Panc1 (cell line): ENCODE measurements at regions not wholly inside any gene's neighbourhood (a gene's known extent, or its start where the extent isn't known, plus 50 kb on each side); places are given as distances from the start of the nearest gene placed in this dataset.

ENCODE experiments used
- ATAC-seq: fragments of 200-7000 bp; cut with Tn5 transposase; 2 replicates; pipeline ENCODE4 v1.9.1; 2020; ENCODE audit warnings: mild to moderate bottlenecking, moderate library complexity
- BruUV-seq: library from RNA; stranded (reverse); fragments of 400-500 nt; replicated peaks from 2 replicates; lab custom pipeline; 2021; lab: Mats Ljungman, UMichigan
- CTCF ChIA-PET: fragments of 300-600 bp; sonication (Branson Sonifier 250); formaldehyde crosslinking; loops from one replicate; lab custom pipeline; 2022; ENCODE audit warnings: antibody characterized with exemption; lab: Charles Lee
- POLR2A ChIA-PET: fragments of 300-600 bp; sonication (Branson Sonifier 250); formaldehyde crosslinking; loops from one replicate; lab custom pipeline; 2022; ENCODE audit warnings: antibody characterized with exemption; lab: Charles Lee
- DNase-seq: peaks from one replicate; pipeline ENCODE4 v3.0.0-alpha.2; 2010; ENCODE audit warnings: low read depth, low spot score
- H3K27ac ChIP-seq: 2 replicates; pipeline ENCODE4 v1.5.1; 2011; ENCODE audit warnings: mild to moderate bottlenecking, low read length, inconsistent platforms
- H3K27me3 ChIP-seq: fragments of 200-500 bp; sonication (Bioruptor generic); 2 replicates; pipeline ENCODE4 v1.6.0; 2014; ENCODE audit warnings: low read length, inconsistent platforms; ENCODE audit not compliant: control insufficient read depth, insufficient read depth
- H3K36me3 ChIP-seq: fragments of 200-500 bp; sonication (Bioruptor generic); 2 replicates; pipeline ENCODE4 v1.5.1; 2014; ENCODE audit warnings: inconsistent platforms, mild to moderate bottlenecking, low read length, moderate library complexity; ENCODE audit not compliant: control insufficient read depth, insufficient read depth
- H3K4me1 ChIP-seq: 2 replicates; pipeline ENCODE4 v1.5.1; 2011; ENCODE audit warnings: inconsistent platforms, mild to moderate bottlenecking, low read length, moderate library complexity; ENCODE audit not compliant: control insufficient read depth, insufficient read depth
- H3K4me3 ChIP-seq, 2 experiments: 2 replicates each; pipeline ENCODE4 v1.5.1; 2011 to 2012; ENCODE audit warnings: low read depth in 2 of 2, low read length in 2 of 2, mild to moderate bottlenecking in 2 of 2, inconsistent platforms in 1 of 2, moderate library complexity in 1 of 2
- H3K9me3 ChIP-seq: fragments of 200-500 bp; sonication (Bioruptor generic); 2 replicates; pipeline ENCODE4 v1.5.1; 2014; ENCODE audit warnings: low read depth, mild to moderate bottlenecking, inconsistent platforms, low read length, moderate library complexity; ENCODE audit not compliant: control insufficient read depth, insufficient read depth
- POLR2AphosphoS5 ChIP-seq: IDR thresholded peaks from 2 replicates; pipeline ENCODE4 v1.6.1; 2012; ENCODE audit warnings: mild to moderate bottlenecking, low read depth, low read length, moderate library complexity
- SIN3A ChIP-seq: IDR thresholded peaks from 2 replicates; pipeline ENCODE4 v1.6.1; 2012; ENCODE audit warnings: low read depth, mild to moderate bottlenecking, low read length, moderate library complexity, borderline replicate concordance; ENCODE audit not compliant: insufficient read depth
- TCF7L2 ChIP-seq: IDR thresholded peaks from 2 replicates; pipeline ENCODE4 v1.6.1; 2011; ENCODE audit warnings: mild to moderate bottlenecking, low read depth, low read length, inconsistent platforms
- in situ Hi-C: cut with HindIII; loops from 2 replicates; pipeline ENCODE4 v1.10.0; 2016; ENCODE audit warnings: low sequenced_read_pairs, low pct_unique_long_range_greater_than_20kb
- intact Hi-C: fragments of 100-400 bp; cut with micrococcal nuclease; formaldehyde crosslinking; loops from one replicate; pipeline ENCODE4 v1.10.0; 2022; ENCODE audit not compliant: unreplicated experiment
- TF ChIP-seq, protein P1 (sequence below), 2 experiments: IDR thresholded peaks; 2 replicates each; pipeline ENCODE4 v1.6.1; 2011 to 2012; ENCODE audit warnings: low read depth in 2 of 2, control low read depth in 1 of 2, low read length in 1 of 2, mild to moderate bottlenecking in 1 of 2, moderate library complexity in 1 of 2; ENCODE audit not compliant: insufficient read depth in 1 of 2
- TF ChIP-seq, protein P2 (sequence below): fragments of 450-650 bp; IDR thresholded peaks from 2 replicates; pipeline ENCODE4 v1.5.1; 2017; ENCODE audit warnings: mild to moderate bottlenecking

DNA sequence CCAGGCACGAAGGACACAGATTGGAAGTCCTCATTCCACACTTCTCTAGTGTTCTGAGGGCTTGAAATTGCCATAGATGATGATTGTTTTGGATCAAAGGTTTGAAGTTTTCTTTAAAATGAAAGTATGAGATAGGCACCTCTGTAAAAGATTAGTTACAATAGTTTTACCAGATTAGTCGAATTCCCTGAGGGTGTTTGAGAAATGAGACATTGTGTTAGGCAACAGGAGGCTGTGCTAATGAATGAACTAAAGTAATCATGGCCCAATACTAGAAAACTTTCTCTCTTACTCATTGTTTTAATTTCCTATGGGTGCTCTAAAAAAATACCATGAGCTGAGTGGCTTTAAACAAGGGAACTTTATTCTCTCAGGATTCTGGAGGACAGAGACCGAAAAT is 421.7 kb downstream of the RNF144A start:
- Histone ChIP-seq H3K36me3 (no peaks in the 10 kb centered on the region), H3K27me3 (no peaks in the 10 kb centered on the region), H3K27ac (no peak overlapping the region), H3K4me1 (no peaks in the 10 kb centered on the region), H3K9me3 (no peaks in the 10 kb centered on the region), H3K4me3 (no peak overlapping the region)
- POLR2A ChIA-PET: no interaction called here
- BruUV-seq: no TSS peak
- TF ChIP-seq SIN3A: no peak
- no peak for TF ChIP-seq TCF7L2
- TF ChIP-seq, protein P1, sequence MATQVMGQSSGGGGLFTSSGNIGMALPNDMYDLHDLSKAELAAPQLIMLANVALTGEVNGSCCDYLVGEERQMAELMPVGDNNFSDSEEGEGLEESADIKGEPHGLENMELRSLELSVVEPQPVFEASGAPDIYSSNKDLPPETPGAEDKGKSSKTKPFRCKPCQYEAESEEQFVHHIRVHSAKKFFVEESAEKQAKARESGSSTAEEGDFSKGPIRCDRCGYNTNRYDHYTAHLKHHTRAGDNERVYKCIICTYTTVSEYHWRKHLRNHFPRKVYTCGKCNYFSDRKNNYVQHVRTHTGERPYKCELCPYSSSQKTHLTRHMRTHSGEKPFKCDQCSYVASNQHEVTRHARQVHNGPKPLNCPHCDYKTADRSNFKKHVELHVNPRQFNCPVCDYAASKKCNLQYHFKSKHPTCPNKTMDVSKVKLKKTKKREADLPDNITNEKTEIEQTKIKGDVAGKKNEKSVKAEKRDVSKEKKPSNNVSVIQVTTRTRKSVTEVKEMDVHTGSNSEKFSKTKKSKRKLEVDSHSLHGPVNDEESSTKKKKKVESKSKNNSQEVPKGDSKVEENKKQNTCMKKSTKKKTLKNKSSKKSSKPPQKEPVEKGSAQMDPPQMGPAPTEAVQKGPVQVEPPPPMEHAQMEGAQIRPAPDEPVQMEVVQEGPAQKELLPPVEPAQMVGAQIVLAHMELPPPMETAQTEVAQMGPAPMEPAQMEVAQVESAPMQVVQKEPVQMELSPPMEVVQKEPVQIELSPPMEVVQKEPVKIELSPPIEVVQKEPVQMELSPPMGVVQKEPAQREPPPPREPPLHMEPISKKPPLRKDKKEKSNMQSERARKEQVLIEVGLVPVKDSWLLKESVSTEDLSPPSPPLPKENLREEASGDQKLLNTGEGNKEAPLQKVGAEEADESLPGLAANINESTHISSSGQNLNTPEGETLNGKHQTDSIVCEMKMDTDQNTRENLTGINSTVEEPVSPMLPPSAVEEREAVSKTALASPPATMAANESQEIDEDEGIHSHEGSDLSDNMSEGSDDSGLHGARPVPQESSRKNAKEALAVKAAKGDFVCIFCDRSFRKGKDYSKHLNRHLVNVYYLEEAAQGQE (IDR thresholded peaks at IDR 0.05; ENCODE audit: insufficient read depth in 1 of 2, low read depth in 2 of 2, low read length in 1 of 2): no peak
- no peak for TF ChIP-seq POLR2AphosphoS5
- TF ChIP-seq, protein P2, sequence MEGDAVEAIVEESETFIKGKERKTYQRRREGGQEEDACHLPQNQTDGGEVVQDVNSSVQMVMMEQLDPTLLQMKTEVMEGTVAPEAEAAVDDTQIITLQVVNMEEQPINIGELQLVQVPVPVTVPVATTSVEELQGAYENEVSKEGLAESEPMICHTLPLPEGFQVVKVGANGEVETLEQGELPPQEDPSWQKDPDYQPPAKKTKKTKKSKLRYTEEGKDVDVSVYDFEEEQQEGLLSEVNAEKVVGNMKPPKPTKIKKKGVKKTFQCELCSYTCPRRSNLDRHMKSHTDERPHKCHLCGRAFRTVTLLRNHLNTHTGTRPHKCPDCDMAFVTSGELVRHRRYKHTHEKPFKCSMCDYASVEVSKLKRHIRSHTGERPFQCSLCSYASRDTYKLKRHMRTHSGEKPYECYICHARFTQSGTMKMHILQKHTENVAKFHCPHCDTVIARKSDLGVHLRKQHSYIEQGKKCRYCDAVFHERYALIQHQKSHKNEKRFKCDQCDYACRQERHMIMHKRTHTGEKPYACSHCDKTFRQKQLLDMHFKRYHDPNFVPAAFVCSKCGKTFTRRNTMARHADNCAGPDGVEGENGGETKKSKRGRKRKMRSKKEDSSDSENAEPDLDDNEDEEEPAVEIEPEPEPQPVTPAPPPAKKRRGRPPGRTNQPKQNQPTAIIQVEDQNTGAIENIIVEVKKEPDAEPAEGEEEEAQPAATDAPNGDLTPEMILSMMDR: no peak
- in situ Hi-C loops: no loop called here
- DNase-seq (no peak), ATAC-seq (no peak)
- CTCF ChIA-PET: no interaction called here
- intact Hi-C loops: loop anchor here (5.0 kb wide), 1 partner anchor 132 kb away; no protein-coding TSS in a partner anchor

DNA sequence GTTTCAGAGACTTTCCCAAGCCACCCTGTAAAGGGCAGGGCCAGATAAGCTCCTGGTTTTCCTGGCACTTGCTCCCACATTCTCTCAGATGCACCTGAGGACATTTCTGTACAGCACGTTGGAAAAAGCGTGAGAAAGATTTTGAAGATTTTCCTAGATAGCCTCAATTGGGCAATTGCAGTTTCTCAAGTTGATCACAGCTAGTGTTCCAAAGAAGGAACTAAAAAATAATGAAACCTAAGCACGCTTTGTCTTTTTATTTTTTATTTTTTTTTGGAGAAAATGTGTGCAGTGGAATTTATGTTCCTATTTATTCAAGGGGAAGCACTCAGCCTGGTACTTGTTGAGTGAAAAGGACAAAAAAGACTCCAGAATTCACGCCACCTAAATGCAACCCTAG is 429.1 kb downstream of the RNF144A start:
- ATAC-seq (no peak), DNase-seq (no peak)
- TF ChIP-seq, protein P1 (IDR thresholded peaks at IDR 0.05; ENCODE audit: insufficient read depth in 1 of 2, low read depth in 2 of 2, low read length in 1 of 2): no peak
- TF ChIP-seq, protein P2: no peak
- TF ChIP-seq SIN3A: no peak
- TF ChIP-seq TCF7L2: no peak
- no peak for TF ChIP-seq POLR2AphosphoS5
- Histone ChIP-seq H3K4me3 (no peak overlapping the region), H3K9me3 (no peaks in the 10 kb centered on the region), H3K36me3 (no peaks in the 10 kb centered on the region), H3K27ac (no peak overlapping the region), H3K27me3 (no peaks in the 10 kb centered on the region), H3K4me1 (no peaks in the 10 kb centered on the region)
- no TSS peak for BruUV-seq
- intact Hi-C loops: no loop called here
- ChIA-PET CTCF (no interaction called here), POLR2A (no interaction called here)
- in situ Hi-C loops: no loop called here
